Loucy (cell line): ENCODE measurements at regions not wholly inside any gene's neighbourhood (a gene's known extent, or its start where the extent isn't known, plus 50 kb on each side); places are given as distances from the start of the nearest gene placed in this dataset.

ENCODE experiments used
- CTCF ChIP-seq: fragments of 200-600 bp; sonication (generic); conservative IDR thresholded peaks from 2 replicates; pipeline ENCODE4 v1.5.1; 2014; ENCODE audit warnings: mild to moderate bottlenecking, antibody characterized with exemption, low read length
- EZH2phosphoT487 ChIP-seq: fragments of 200-600 bp; IDR thresholded peaks from 2 replicates; pipeline ENCODE4 v1.6.1; 2018; ENCODE audit warnings: antibody characterized with exemption, mild to moderate bottlenecking, moderate library complexity, borderline replicate concordance

GRCh38 chr11:80872116-80872728 lies 1431.4 kb upstream of the TENM4 start:
- TF ChIP-seq CTCF, result no peak
- TF ChIP-seq EZH2phosphoT487, result no peak
